Ishikawa (cell line): ENCODE measurements at regions not wholly inside any gene's neighbourhood (a gene's known extent, or its start where the extent isn't known, plus 50 kb on each side); places are given as distances from the start of the nearest gene placed in this dataset.

Experiments
- EGR1 ChIP-seq: IDR thresholded peaks from 2 replicates; pipeline ENCODE4 v1.6.1; 2012
- FOXM1 ChIP-seq: IDR thresholded peaks from 2 replicates; pipeline ENCODE4 v1.6.1; 2012; ENCODE audit warnings: low read depth, borderline replicate concordance
- REST ChIP-seq: IDR thresholded peaks from 2 replicates; pipeline ENCODE4 v1.6.1; 2012; ENCODE audit warnings: low read depth, mild to moderate bottlenecking
- TCF12 ChIP-seq: IDR thresholded peaks from 2 replicates; pipeline ENCODE4 v1.6.1; 2012; ENCODE audit warnings: low read depth
- YY1 ChIP-seq: IDR thresholded peaks from 2 replicates; pipeline ENCODE4 v1.6.1; 2012; ENCODE audit warnings: low read depth
- ZBTB7A ChIP-seq: IDR thresholded peaks from 2 replicates; pipeline ENCODE4 v1.6.1; 2012; ENCODE audit warnings: low read depth

- TF ChIP-seq TCF12 (no peak), EGR1 (no peak), YY1 (no peak), REST (no peak), FOXM1 (no peak), ZBTB7A (no peak)
Measured at GRCh38 chr1:201720522-201720844, 108.5 kb upstream of the IPO9 start.
